WTC11 (cell line): ENCODE measurements at regions not wholly inside any gene's neighbourhood (a gene's known extent, or its start where the extent isn't known, plus 50 kb on each side); places are given as distances from the start of the nearest gene placed in this dataset.

Source experiments
- AR ChIP-seq: fragments of 250-450 bp; sonication (Bioruptor Pico); IDR thresholded peaks from 2 replicates; pipeline ENCODE4 v1.9.0; 2021; ENCODE audit warnings: mild to moderate bottlenecking
- ATF3 ChIP-seq: sonication (generic); formaldehyde crosslinking; conservative IDR thresholded peaks from 2 replicates; pipeline ENCODE4 v1.8.1; 2022; ENCODE audit warnings: mild to moderate bottlenecking, missing genetic modification reagents
- CTCF ChIP-seq: fragments of 200-600 bp; IDR thresholded peaks from 2 replicates; pipeline ENCODE4 v1.8.0; 2022; ENCODE audit warnings: antibody characterized with exemption
- ESRRA ChIP-seq: sonication (generic); formaldehyde crosslinking; IDR thresholded peaks from 2 replicates; pipeline ENCODE4 v1.8.1; 2022; ENCODE audit warnings: mild to moderate bottlenecking, missing genetic modification reagents, borderline replicate concordance
- MAX ChIP-seq: sonication (generic); formaldehyde crosslinking; IDR thresholded peaks from 2 replicates; pipeline ENCODE4 v1.8.0; 2022; ENCODE audit warnings: mild to moderate bottlenecking, missing genetic modification reagents
- NFYB ChIP-seq: sonication (generic); formaldehyde crosslinking; conservative IDR thresholded peaks from 2 replicates; pipeline ENCODE4 v1.8.0; 2022; ENCODE audit warnings: low read depth, missing genetic modification reagents
- SP1 ChIP-seq: sonication (generic); formaldehyde crosslinking; conservative IDR thresholded peaks from 2 replicates; pipeline ENCODE4 v1.8.1; 2022; ENCODE audit warnings: missing genetic modification reagents
- TCF7 ChIP-seq: sonication (generic); formaldehyde crosslinking; IDR thresholded peaks from 2 replicates; pipeline ENCODE4 v1.8.0; 2022; ENCODE audit warnings: mild to moderate bottlenecking, low read depth, missing genetic modification reagents, moderate library complexity
- USF2 ChIP-seq: sonication (generic); formaldehyde crosslinking; IDR thresholded peaks from 2 replicates; pipeline ENCODE4 v1.8.1; 2023; ENCODE audit warnings: mild to moderate bottlenecking, missing genetic modification reagents, moderate library complexity
- ZBTB21 ChIP-seq: sonication (generic); formaldehyde crosslinking; IDR thresholded peaks from 2 replicates; pipeline ENCODE4 v1.8.1; 2023; ENCODE audit warnings: mild to moderate bottlenecking, missing genetic modification reagents, borderline replicate concordance
- ZNF512 ChIP-seq: sonication (generic); formaldehyde crosslinking; IDR thresholded peaks from 2 replicates; pipeline ENCODE4 v1.8.1; 2022; ENCODE audit warnings: missing genetic modification reagents, borderline replicate concordance

GRCh38 chr5:135155616-135156214 lies 121.7 kb upstream of the PITX1 start:
- TF ChIP-seq CTCF (no peak), USF2 (no peak), NFYB (CRISPR knock-in tag) (no peak), ZBTB21 (CRISPR knock-in tag) (no peak), TCF7 (CRISPR knock-in tag) (no peak), ZNF512 (CRISPR knock-in tag) (no peak), ESRRA (CRISPR knock-in tag) (no peak), AR (CRISPR knock-in tag) (no peak), SP1 (CRISPR knock-in tag) (no peak), ATF3 (CRISPR knock-in tag) (no peak), MAX (CRISPR knock-in tag) (no peak)
